ENCODE measurements at regions not wholly inside any gene's neighbourhood (a gene's known extent, or its start where the extent isn't known, plus 50 kb on each side); places are given as distances from the start of the nearest gene placed in this dataset.

GRCh38 chr7:121572615-121573014 lies 176.5 kb upstream of the FAM3C start:
- WGBS, 2 donors, result 85 to 93% methylated on average over 7 of the region's 7 CpGs
- DNase-seq (no peak), ATAC-seq (no peak)
- TF ChIP-seq POLR2A (IDR thresholded peaks at IDR 0.05), result no peak
- TF ChIP-seq, protein P1, sequence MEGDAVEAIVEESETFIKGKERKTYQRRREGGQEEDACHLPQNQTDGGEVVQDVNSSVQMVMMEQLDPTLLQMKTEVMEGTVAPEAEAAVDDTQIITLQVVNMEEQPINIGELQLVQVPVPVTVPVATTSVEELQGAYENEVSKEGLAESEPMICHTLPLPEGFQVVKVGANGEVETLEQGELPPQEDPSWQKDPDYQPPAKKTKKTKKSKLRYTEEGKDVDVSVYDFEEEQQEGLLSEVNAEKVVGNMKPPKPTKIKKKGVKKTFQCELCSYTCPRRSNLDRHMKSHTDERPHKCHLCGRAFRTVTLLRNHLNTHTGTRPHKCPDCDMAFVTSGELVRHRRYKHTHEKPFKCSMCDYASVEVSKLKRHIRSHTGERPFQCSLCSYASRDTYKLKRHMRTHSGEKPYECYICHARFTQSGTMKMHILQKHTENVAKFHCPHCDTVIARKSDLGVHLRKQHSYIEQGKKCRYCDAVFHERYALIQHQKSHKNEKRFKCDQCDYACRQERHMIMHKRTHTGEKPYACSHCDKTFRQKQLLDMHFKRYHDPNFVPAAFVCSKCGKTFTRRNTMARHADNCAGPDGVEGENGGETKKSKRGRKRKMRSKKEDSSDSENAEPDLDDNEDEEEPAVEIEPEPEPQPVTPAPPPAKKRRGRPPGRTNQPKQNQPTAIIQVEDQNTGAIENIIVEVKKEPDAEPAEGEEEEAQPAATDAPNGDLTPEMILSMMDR (IDR thresholded peaks at IDR 0.05), result no peak
- Histone ChIP-seq H3K9me3 (no peaks in the 10 kb centered on the region), H3K4me1 (peaks cover 20% of the 10 kb centered on the region), H3K36me3 (replicated peaks in 1 of 2; ENCODE audit: insufficient read depth in 1 of 2, low read depth in 2 of 2) (no peaks in the 10 kb centered on the region), H3K27ac (no peak overlapping the region), H3K4me3 (no peak overlapping the region), H3K27me3 (no peaks in the 10 kb centered on the region)
- intact Hi-C loops (cut with DNase I), result no loop called here

- H3K36me3 ChIP-seq (replicated peaks in 1 of 2; ENCODE audit: insufficient read depth in 1 of 2, low read depth in 2 of 2), result no peaks in the 10 kb centered on the region
- intact Hi-C loops (cut with DNase I), result no loop called here
- TF ChIP-seq, protein P1 (IDR thresholded peaks at IDR 0.05), result no peak
- ATAC-seq (no peak), DNase-seq (no peak)
- peaks cover under 1% of the 10 kb centered on the region for H3K4me1 ChIP-seq
- no peaks in the 10 kb centered on the region for H3K27me3 ChIP-seq
- no peak overlapping the region for H3K4me3 ChIP-seq
- H3K27ac ChIP-seq, result no peak overlapping the region
- H3K9me3 ChIP-seq, result no peaks in the 10 kb centered on the region
- 83 to 88% methylated on average over 3 of the region's 3 CpGs for WGBS, 2 donors
These were observed 174.3 kb upstream of the FAM3C start for GRCh38 chr7:121570365-121570764.

GRCh38 chr7:121563177-121563576 lies 167.1 kb upstream of the FAM3C start:
- Histone ChIP-seq H3K36me3 (replicated peaks in 1 of 2; ENCODE audit: insufficient read depth in 1 of 2, low read depth in 2 of 2) (no peaks in the 10 kb centered on the region), H3K9me3 (no peaks in the 10 kb centered on the region), H3K27me3 (no peaks in the 10 kb centered on the region), H3K27ac (no peak overlapping the region), H3K4me3 (no peak overlapping the region), H3K4me1 (no peaks in the 10 kb centered on the region)
- ATAC-seq (no peak), DNase-seq (no peak)
- TF ChIP-seq POLR2A (IDR thresholded peaks at IDR 0.05), result no peak
- TF ChIP-seq, protein P1 (IDR thresholded peaks at IDR 0.05), result peak in 1 of 7 experiments; percentile 17
- WGBS, 2 donors, result 47% methylated on average over 1 of the region's 1 CpG
- intact Hi-C loops (cut with DNase I), result no loop called here

GRCh38 chr7:121562259-121562658 lies 166.2 kb upstream of the FAM3C start:
- no peak overlapping the region for H3K4me3 ChIP-seq
- DNase-seq (no peak), ATAC-seq (no peak)
- no peaks in the 10 kb centered on the region for H3K27me3 ChIP-seq
- no peaks in the 10 kb centered on the region for H3K4me1 ChIP-seq
- intact Hi-C loops (cut with DNase I), result no loop called here
- H3K36me3 ChIP-seq (replicated peaks in 1 of 2; ENCODE audit: insufficient read depth in 1 of 2, low read depth in 2 of 2), result no peaks in the 10 kb centered on the region
- TF ChIP-seq POLR2A (IDR thresholded peaks at IDR 0.05), result no peak
- TF ChIP-seq, protein P1 (IDR thresholded peaks at IDR 0.05), result no peak
- H3K9me3 ChIP-seq, result no peaks in the 10 kb centered on the region
- 91 to 100% methylated on average over 1 of the region's 1 CpG for WGBS, 2 donors
- no peak overlapping the region for H3K27ac ChIP-seq

GRCh38 chr7:121561717-121562116 lies 165.6 kb upstream of the FAM3C start:
- Histone ChIP-seq H3K27me3 (no peaks in the 10 kb centered on the region), H3K27ac (no peak overlapping the region), H3K9me3 (no peaks in the 10 kb centered on the region), H3K4me1 (no peaks in the 10 kb centered on the region), H3K4me3 (no peak overlapping the region), H3K36me3 (replicated peaks in 1 of 2; ENCODE audit: insufficient read depth in 1 of 2, low read depth in 2 of 2) (no peaks in the 10 kb centered on the region)
- ATAC-seq (no peak), DNase-seq (peak in 2 of 4 donors; percentile 20 to 32)
- 43 to 50% methylated on average over 1 of the region's 1 CpG for WGBS, 2 donors
- TF ChIP-seq, protein P1 (IDR thresholded peaks at IDR 0.05), result no peak
- no peak for TF ChIP-seq POLR2A (IDR thresholded peaks at IDR 0.05)
- intact Hi-C loops (cut with DNase I), result no loop called here

Data from body of pancreas (tissue), 4 donors.